Liver (tissue), 3 donors: ENCODE measurements at regions not wholly inside any gene's neighbourhood (a gene's known extent, or its start where the extent isn't known, plus 50 kb on each side); places are given as distances from the start of the nearest gene placed in this dataset.

Experiments used
- EGR1 ChIP-seq, 2 donors: IDR thresholded peaks; 2 replicates each; pipeline ENCODE4 v1.6.1; 2016 to 2018; ENCODE audit warnings: antibody characterized with exemption in 2 of 2, low read depth in 2 of 2
- FOXA1 ChIP-seq: IDR thresholded peaks from 2 replicates; pipeline ENCODE4 v1.6.1; 2016; ENCODE audit warnings: antibody characterized with exemption
- GABPA ChIP-seq, 2 donors: IDR thresholded peaks in 1 of 2; conservative IDR thresholded peaks in 1 of 2; 2 replicates each; pipeline ENCODE4 v1.6.1; 2016; ENCODE audit warnings: antibody characterized with exemption in 2 of 2, mild to moderate bottlenecking in 1 of 2, moderate library complexity in 1 of 2
- HNF4G ChIP-seq: IDR thresholded peaks from 2 replicates; pipeline ENCODE4 v1.6.1; 2016; ENCODE audit warnings: antibody characterized with exemption
- JUND ChIP-seq, 2 donors: IDR thresholded peaks; 2 replicates each; pipeline ENCODE4 v1.6.1; 2016; ENCODE audit warnings: antibody characterized with exemption in 2 of 2
- MAX ChIP-seq: IDR thresholded peaks from 2 replicates; pipeline ENCODE4 v1.6.1; 2016; ENCODE audit warnings: antibody characterized with exemption
- RAD21 ChIP-seq, 2 donors: IDR thresholded peaks; 2 replicates each; pipeline ENCODE4 v1.6.1; 2016; ENCODE audit warnings: antibody characterized with exemption in 2 of 2, mild to moderate bottlenecking in 2 of 2
- SP1 ChIP-seq: IDR thresholded peaks from 2 replicates; pipeline ENCODE4 v1.6.1; 2018; ENCODE audit warnings: antibody characterized with exemption, mild to moderate bottlenecking
- TAF1 ChIP-seq: conservative IDR thresholded peaks from 2 replicates; pipeline ENCODE4 v1.6.1; 2016; ENCODE audit warnings: antibody characterized with exemption, mild to moderate bottlenecking
- YY1 ChIP-seq: IDR thresholded peaks from 2 replicates; pipeline ENCODE4 v1.6.1; 2016; ENCODE audit warnings: antibody characterized with exemption, mild to moderate bottlenecking
- ZBTB33 ChIP-seq: IDR thresholded peaks from 2 replicates; pipeline ENCODE4 v1.6.1; 2016; ENCODE audit warnings: antibody characterized with exemption
- TF ChIP-seq, protein P1 (sequence below): IDR thresholded peaks from 2 replicates; pipeline ENCODE4 v1.6.1; 2016; ENCODE audit warnings: antibody characterized with exemption, mild to moderate bottlenecking
- TF ChIP-seq, protein P2 (sequence below): fragments of 150-350 bp; IDR thresholded peaks from 2 replicates; pipeline ENCODE4 v1.5.1; 2017; ENCODE audit warnings: improper control_type of control experiment, low read depth, low read length; ENCODE audit not compliant: missing input control
- donor health status: healthy.
- donor health status: healthy.

DNA sequence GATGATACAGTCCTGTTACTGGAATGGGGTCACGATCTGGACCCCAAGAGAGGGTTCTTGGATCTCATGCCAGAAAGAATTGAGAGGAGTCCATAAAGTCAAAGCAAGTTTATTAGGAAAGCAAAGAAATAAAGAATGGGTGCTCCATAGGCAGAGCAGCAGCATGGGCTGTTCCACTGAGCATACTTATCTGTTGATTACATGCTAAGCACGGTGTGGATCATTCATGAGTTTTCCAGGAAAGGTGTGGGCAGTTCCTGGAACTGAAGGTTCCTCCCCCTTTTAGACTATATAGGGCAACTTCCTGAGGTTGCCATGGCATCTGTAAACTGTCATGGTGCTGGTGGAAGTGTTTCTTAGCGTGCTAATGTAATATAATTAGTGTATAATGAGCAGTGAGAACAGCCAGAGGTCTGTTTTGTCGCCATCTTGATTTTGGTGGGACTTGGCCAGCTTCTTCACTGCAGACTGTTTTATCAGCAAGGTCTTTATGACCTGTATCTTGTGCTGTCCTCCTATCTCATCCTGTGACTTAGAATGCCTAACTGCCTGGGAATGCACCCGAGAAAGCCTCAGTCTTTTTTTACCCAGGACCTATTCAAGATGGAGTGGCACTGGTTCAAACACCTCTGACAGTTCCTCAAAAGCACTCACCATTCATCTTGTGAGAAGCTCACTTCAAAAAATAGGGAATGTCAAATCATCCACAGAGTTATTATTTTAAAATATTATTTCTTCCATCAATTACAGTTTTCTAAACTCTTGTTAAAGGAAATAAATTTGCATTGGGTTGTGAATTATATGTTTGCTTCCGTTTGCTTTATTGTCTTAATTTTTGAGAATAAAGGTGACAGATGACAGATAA, 1358.8 kb upstream of the TMEM132C start:
- TF ChIP-seq, protein P1, sequence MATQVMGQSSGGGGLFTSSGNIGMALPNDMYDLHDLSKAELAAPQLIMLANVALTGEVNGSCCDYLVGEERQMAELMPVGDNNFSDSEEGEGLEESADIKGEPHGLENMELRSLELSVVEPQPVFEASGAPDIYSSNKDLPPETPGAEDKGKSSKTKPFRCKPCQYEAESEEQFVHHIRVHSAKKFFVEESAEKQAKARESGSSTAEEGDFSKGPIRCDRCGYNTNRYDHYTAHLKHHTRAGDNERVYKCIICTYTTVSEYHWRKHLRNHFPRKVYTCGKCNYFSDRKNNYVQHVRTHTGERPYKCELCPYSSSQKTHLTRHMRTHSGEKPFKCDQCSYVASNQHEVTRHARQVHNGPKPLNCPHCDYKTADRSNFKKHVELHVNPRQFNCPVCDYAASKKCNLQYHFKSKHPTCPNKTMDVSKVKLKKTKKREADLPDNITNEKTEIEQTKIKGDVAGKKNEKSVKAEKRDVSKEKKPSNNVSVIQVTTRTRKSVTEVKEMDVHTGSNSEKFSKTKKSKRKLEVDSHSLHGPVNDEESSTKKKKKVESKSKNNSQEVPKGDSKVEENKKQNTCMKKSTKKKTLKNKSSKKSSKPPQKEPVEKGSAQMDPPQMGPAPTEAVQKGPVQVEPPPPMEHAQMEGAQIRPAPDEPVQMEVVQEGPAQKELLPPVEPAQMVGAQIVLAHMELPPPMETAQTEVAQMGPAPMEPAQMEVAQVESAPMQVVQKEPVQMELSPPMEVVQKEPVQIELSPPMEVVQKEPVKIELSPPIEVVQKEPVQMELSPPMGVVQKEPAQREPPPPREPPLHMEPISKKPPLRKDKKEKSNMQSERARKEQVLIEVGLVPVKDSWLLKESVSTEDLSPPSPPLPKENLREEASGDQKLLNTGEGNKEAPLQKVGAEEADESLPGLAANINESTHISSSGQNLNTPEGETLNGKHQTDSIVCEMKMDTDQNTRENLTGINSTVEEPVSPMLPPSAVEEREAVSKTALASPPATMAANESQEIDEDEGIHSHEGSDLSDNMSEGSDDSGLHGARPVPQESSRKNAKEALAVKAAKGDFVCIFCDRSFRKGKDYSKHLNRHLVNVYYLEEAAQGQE: no peak
- TF ChIP-seq, protein P2, sequence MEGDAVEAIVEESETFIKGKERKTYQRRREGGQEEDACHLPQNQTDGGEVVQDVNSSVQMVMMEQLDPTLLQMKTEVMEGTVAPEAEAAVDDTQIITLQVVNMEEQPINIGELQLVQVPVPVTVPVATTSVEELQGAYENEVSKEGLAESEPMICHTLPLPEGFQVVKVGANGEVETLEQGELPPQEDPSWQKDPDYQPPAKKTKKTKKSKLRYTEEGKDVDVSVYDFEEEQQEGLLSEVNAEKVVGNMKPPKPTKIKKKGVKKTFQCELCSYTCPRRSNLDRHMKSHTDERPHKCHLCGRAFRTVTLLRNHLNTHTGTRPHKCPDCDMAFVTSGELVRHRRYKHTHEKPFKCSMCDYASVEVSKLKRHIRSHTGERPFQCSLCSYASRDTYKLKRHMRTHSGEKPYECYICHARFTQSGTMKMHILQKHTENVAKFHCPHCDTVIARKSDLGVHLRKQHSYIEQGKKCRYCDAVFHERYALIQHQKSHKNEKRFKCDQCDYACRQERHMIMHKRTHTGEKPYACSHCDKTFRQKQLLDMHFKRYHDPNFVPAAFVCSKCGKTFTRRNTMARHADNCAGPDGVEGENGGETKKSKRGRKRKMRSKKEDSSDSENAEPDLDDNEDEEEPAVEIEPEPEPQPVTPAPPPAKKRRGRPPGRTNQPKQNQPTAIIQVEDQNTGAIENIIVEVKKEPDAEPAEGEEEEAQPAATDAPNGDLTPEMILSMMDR: no peak
- TF ChIP-seq JUND (IDR thresholded peaks at IDR 0.05) (no peak), GABPA (IDR thresholded peaks at IDR 0.05 in 1 of 2, conservative IDR thresholded peaks at IDR 0.05 in 1 of 2) (no peak), EGR1 (IDR thresholded peaks at IDR 0.05; ENCODE audit: low read depth in 2 of 2) (no peak), RAD21 (IDR thresholded peaks at IDR 0.05) (no peak), YY1 (no peak), ZBTB33 (no peak), SP1 (no peak), TAF1 (no peak), FOXA1 (no peak), MAX (no peak), HNF4G (no peak)
